Brain microvascular endothelial cell (primary cell): ENCODE measurements at regions not wholly inside any gene's neighbourhood (a gene's known extent, or its start where the extent isn't known, plus 50 kb on each side); places are given as distances from the start of the nearest gene placed in this dataset.

Experiments
- DNase-seq: peaks from one replicate; pipeline ENCODE4 v3.0.0-alpha.2; 2020
- H3K27ac ChIP-seq: fragments of 250-450 bp; sonication (Bioruptor Pico); 2 replicates; pipeline ENCODE4 v1.5.1; 2020; ENCODE audit warnings: mild to moderate bottlenecking, moderate library complexity
- H3K27me3 ChIP-seq: fragments of 250-450 bp; sonication (Bioruptor Pico); replicated peaks from 2 replicates; pipeline ENCODE4 v1.5.1; 2020; ENCODE audit warnings: mild to moderate bottlenecking
- H3K36me3 ChIP-seq: fragments of 250-450 bp; sonication (Bioruptor Pico); replicated peaks from 2 replicates; pipeline ENCODE4 v1.5.1; 2020; ENCODE audit warnings: mild to moderate bottlenecking
- H3K4me3 ChIP-seq: 2 replicates; pipeline ENCODE4 v1.5.1; 2011; ENCODE audit warnings: low read depth, mild to moderate bottlenecking, control low read depth, low read length, moderate library complexity
- in situ Hi-C: cut with HindIII; loops from 2 replicates; pipeline ENCODE4 v1.10.0; 2017; ENCODE audit warnings: low sequenced_read_pairs, low pct_ligation_motif_present
- TF ChIP-seq, protein P1 (sequence below): IDR thresholded peaks from 2 replicates; pipeline ENCODE4 v1.5.1; 2011; ENCODE audit warnings: low read depth, mild to moderate bottlenecking, moderate library complexity, low read length, control low read depth, inconsistent platforms; ENCODE audit errors: missing control alignments

DNA sequence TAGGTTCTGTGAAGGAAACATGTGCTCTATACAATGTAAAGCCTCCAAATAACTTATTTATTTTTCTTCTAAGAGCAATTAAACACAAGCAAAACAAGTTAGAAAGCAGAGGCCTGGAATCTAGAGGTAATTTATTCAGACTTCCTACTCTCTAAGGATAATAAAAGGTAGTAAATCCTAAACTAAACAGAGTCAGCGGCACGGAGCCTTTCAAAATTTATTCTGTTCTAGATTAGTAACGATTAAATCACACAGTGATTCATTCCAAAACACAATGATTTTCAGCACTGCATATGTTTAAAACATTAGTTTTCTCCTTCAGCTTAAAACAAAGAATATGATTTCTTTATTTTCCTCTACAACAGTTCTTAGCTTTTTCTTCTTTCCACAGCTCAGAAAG lies 160.9 kb downstream of the FBXO15 start:
- Histone ChIP-seq H3K27ac (no peak overlapping the region), H3K4me3 (no peak overlapping the region), H3K27me3 (no peaks in the 10 kb centered on the region), H3K36me3 (no peaks in the 10 kb centered on the region)
- no peak for DNase-seq
- TF ChIP-seq, protein P1, sequence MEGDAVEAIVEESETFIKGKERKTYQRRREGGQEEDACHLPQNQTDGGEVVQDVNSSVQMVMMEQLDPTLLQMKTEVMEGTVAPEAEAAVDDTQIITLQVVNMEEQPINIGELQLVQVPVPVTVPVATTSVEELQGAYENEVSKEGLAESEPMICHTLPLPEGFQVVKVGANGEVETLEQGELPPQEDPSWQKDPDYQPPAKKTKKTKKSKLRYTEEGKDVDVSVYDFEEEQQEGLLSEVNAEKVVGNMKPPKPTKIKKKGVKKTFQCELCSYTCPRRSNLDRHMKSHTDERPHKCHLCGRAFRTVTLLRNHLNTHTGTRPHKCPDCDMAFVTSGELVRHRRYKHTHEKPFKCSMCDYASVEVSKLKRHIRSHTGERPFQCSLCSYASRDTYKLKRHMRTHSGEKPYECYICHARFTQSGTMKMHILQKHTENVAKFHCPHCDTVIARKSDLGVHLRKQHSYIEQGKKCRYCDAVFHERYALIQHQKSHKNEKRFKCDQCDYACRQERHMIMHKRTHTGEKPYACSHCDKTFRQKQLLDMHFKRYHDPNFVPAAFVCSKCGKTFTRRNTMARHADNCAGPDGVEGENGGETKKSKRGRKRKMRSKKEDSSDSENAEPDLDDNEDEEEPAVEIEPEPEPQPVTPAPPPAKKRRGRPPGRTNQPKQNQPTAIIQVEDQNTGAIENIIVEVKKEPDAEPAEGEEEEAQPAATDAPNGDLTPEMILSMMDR = no peak
- in situ Hi-C loops = no loop called here

DNA sequence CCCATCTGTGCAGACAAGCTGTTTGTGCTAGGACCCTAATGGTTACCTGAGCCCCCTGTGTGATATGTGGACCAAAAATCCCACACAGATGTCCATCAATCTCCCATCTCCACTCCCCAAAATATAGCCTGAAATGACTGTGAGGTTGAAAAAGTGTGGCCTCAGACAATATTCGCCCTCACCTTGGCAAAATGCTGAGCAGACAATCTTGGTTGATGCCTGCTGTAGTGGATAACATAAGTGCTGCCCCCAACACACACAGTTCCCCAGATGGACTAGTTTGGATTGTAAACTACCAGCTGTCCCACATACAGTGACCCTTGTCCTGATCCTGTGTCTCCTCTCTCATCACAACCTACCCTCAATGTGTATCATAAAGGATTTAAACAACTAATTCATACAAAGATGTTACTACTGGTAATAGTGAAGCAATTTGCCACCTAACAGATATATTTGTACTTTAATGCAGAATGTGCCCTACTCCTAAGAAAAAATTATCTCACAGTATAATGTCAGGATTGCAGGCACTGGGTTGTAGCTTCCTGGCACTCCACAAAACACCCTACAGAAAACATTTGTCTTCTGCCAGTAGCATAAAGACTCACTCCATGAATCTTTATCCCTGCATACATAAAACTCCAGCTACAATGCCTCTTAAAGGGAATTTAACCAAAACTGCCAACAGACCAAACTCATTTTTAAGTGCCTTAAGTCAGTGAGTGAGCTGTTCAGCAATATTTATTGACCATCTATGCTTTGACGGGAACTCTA lies 161.6 kb downstream of the FBXO15 start:
- H3K36me3 ChIP-seq = no peaks in the 10 kb centered on the region
- no peaks in the 10 kb centered on the region for H3K27me3 ChIP-seq
- in situ Hi-C loops = no loop called here
- no peak overlapping the region for H3K4me3 ChIP-seq
- TF ChIP-seq, protein P1 = no peak
- no peak for DNase-seq
- no peak overlapping the region for H3K27ac ChIP-seq

DNA sequence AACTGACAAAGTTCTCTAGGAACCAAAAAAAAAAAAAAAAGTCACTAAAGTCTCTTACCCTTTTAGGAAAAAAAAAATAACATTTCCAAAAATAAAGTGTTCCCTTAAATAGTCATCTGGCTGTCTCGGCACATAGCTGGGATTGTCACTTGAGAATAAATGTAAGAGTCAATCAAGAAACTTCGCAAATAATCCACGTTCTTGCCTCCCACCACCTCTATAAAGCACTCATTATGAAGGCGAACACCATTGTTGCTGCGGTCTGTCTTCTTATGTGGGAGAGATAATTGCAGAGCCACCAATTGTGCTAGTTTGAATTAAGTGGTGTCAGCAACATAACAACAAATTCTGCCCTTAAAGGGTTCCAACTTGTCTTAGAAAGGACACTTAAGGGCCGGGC lies 163.7 kb downstream of the FBXO15 start:
- no peak for DNase-seq
- Histone ChIP-seq H3K27ac (no peak overlapping the region), H3K27me3 (no peaks in the 10 kb centered on the region), H3K4me3 (no peak overlapping the region), H3K36me3 (no peaks in the 10 kb centered on the region)
- TF ChIP-seq, protein P1 = no peak
- in situ Hi-C loops = no loop called here

DNA sequence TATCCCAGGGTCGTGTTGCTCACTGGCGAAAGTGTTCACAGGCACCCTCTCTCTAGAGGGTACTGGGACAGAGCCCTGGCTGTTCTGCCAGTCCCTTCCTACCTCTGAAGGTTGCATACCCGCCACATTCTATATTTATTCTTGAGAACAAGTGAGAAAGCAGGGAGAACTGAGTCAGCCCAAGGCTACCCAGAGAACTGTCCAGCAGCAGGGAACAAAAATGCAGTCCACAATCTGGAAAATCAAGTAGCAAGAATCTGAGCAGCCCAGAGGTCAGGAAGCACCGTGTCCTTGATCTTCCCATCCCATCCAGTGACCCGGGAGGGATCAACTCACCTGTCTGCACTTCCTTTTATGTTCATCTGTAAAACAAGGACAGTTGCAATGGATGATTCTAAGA lies 164.1 kb downstream of the FBXO15 start:
- in situ Hi-C loops = no loop called here
- TF ChIP-seq, protein P1 = no peak

DNA sequence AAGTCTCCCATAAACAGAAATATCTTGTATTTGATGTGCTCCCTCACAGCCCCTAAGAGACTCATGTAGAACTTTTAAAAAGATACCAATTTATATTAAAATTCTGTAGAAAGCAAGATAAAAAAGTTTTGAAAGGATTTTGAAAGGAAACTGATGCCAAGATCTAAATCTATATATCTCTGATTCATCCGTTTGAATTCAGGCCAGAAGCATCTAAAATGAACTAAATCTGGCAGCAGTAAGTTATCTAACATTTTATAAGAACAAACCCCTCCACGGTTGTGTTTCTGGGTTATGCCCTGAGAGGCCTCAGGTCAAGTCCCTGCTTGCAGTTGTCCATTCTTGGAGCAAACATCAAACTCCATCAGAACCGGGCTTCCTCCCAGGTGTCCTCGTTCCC lies 165.8 kb downstream of the FBXO15 start:
- DNase-seq = no peak
- Histone ChIP-seq H3K4me3 (no peak overlapping the region), H3K36me3 (no peaks in the 10 kb centered on the region), H3K27ac (no peak overlapping the region), H3K27me3 (no peaks in the 10 kb centered on the region)
- in situ Hi-C loops = no loop called here
- TF ChIP-seq, protein P1 = no peak

More for the DNA sequence above, 164.1 kb downstream of the FBXO15 start:
- Histone ChIP-seq H3K27me3 (no peaks in the 10 kb centered on the region), H3K27ac (no peak overlapping the region), H3K36me3 (no peaks in the 10 kb centered on the region), H3K4me3 (no peak overlapping the region)
- no peak for DNase-seq
